H9 (cell line): ENCODE measurements at regions not wholly inside any gene's neighbourhood (a gene's known extent, or its start where the extent isn't known, plus 50 kb on each side); places are given as distances from the start of the nearest gene placed in this dataset.

Experiments used
- DNase-seq: peaks from one replicate; pipeline ENCODE4 v3.0.0-alpha.2; 2017
- H2AFZ ChIP-seq: one replicate; pipeline ENCODE4 v1.6.1; 2013; ENCODE audit warnings: mild to moderate bottlenecking, low read length, control low read depth, moderate library complexity
- H2AK5ac ChIP-seq: 2 replicates; pipeline ENCODE4 v1.6.1; 2013; ENCODE audit warnings: low read length, control low read depth, mixed read lengths; ENCODE audit not compliant: insufficient read length
- H2BK120ac ChIP-seq: one replicate; pipeline ENCODE4 v1.6.1; 2013; ENCODE audit warnings: low read depth, mild to moderate bottlenecking, low read length, control low read depth, inconsistent platforms; ENCODE audit not compliant: poor library complexity, severe bottlenecking
- H2BK12ac ChIP-seq: 2 replicates; pipeline ENCODE4 v1.6.1; 2013; ENCODE audit warnings: low read length, control low read depth, mixed read lengths, low read depth; ENCODE audit not compliant: insufficient read length
- H2BK15ac ChIP-seq: 2 replicates; pipeline ENCODE4 v1.6.1; 2013; ENCODE audit warnings: low read depth, low read length, control low read depth
- H2BK20ac ChIP-seq: one replicate; pipeline ENCODE4 v1.6.1; 2013; ENCODE audit warnings: low read depth, mild to moderate bottlenecking, low read length, control low read depth, inconsistent platforms; ENCODE audit not compliant: poor library complexity, severe bottlenecking
- H2BK5ac ChIP-seq: 2 replicates; pipeline ENCODE4 v1.6.1; 2013; ENCODE audit warnings: low read length, control low read depth, mixed read lengths; ENCODE audit not compliant: insufficient read length
- H3K14ac ChIP-seq: 2 replicates; pipeline ENCODE4 v1.6.1; 2013; ENCODE audit warnings: low read length, control low read depth; ENCODE audit not compliant: insufficient read depth
- H3K18ac ChIP-seq: 2 replicates; pipeline ENCODE4 v1.6.1; 2013; ENCODE audit warnings: low read depth, mild to moderate bottlenecking, mixed read lengths, low read length, control low read depth; ENCODE audit not compliant: insufficient read length
- H3K23ac ChIP-seq: 2 replicates; pipeline ENCODE4 v1.6.1; 2013; ENCODE audit warnings: low read length, control low read depth, mixed read lengths, low read depth; ENCODE audit not compliant: insufficient read length
- H3K23me2 ChIP-seq: 2 replicates; pipeline ENCODE4 v1.6.1; 2013; ENCODE audit warnings: low read depth, mild to moderate bottlenecking, mixed read lengths, low read length, control low read depth; ENCODE audit not compliant: insufficient read length, poor library complexity, severe bottlenecking
- H3K27ac ChIP-seq: 2 replicates; pipeline ENCODE4 v1.5.1; 2013; ENCODE audit warnings: low read length, control low read depth, mixed read lengths, low read depth; ENCODE audit not compliant: insufficient read length
- H3K27me3 ChIP-seq: 2 replicates; pipeline ENCODE4 v1.6.1; 2013; ENCODE audit warnings: low read length, control low read depth, inconsistent platforms; ENCODE audit not compliant: insufficient read depth
- H3K4ac ChIP-seq: 2 replicates; pipeline ENCODE4 v1.6.1; 2013; ENCODE audit warnings: low read depth, mild to moderate bottlenecking, control low read depth, inconsistent platforms, low read length, moderate library complexity
- H3K4me1 ChIP-seq: 2 replicates; pipeline ENCODE4 v1.6.1; 2013; ENCODE audit warnings: low read length, control low read depth, inconsistent platforms; ENCODE audit not compliant: insufficient read depth
- H3K4me2 ChIP-seq: 2 replicates; pipeline ENCODE4 v1.6.1; 2013; ENCODE audit warnings: low read length, control low read depth, mixed read lengths; ENCODE audit not compliant: insufficient read length, insufficient read depth
- H3K56ac ChIP-seq: 2 replicates; pipeline ENCODE4 v1.6.1; 2013; ENCODE audit warnings: low read depth, mild to moderate bottlenecking, mixed read lengths, low read length, control low read depth; ENCODE audit not compliant: insufficient read length
- H3K79me1 ChIP-seq: 2 replicates; pipeline ENCODE4 v1.6.1; 2013; ENCODE audit warnings: low read depth, mild to moderate bottlenecking, moderate library complexity, low read length, control low read depth, inconsistent platforms; ENCODE audit not compliant: insufficient read depth, poor library complexity, severe bottlenecking
- H3K79me2 ChIP-seq: 2 replicates; pipeline ENCODE4 v1.6.1; 2013; ENCODE audit warnings: low read length, control low read depth, inconsistent platforms; ENCODE audit not compliant: insufficient read depth
- H3K9ac ChIP-seq: 2 replicates; pipeline ENCODE4 v1.6.1; 2013; ENCODE audit warnings: low read length, control low read depth, mixed read lengths; ENCODE audit not compliant: insufficient read length; ENCODE audit errors: extremely low read depth
- H3K9me3 ChIP-seq: one replicate; pipeline ENCODE4 v1.6.1; 2013; ENCODE audit warnings: low read depth, low read length, inconsistent platforms; ENCODE audit not compliant: control insufficient read depth
- H3T11ph ChIP-seq: one replicate; pipeline ENCODE4 v1.6.1; 2013; ENCODE audit warnings: mild to moderate bottlenecking, low read length, control low read depth, inconsistent platforms
- H4K20me1 ChIP-seq: one replicate; pipeline ENCODE4 v1.6.1; 2013; ENCODE audit not compliant: control insufficient read depth, insufficient read length, insufficient read depth
- H4K5ac ChIP-seq: 2 replicates; pipeline ENCODE4 v1.6.1; 2013; ENCODE audit warnings: low read depth, mild to moderate bottlenecking, mixed read lengths, low read length, control low read depth; ENCODE audit not compliant: insufficient read length
- H4K8ac ChIP-seq: replicated peaks from 2 replicates; pipeline ENCODE4 v1.6.1; 2013; ENCODE audit warnings: low read length, control low read depth, mixed read lengths, low read depth; ENCODE audit not compliant: insufficient read length
- H4K91ac ChIP-seq: 2 replicates; pipeline ENCODE4 v1.6.1; 2013; ENCODE audit warnings: low read depth, mild to moderate bottlenecking, moderate library complexity, mixed read lengths, low read length, control low read depth; ENCODE audit not compliant: insufficient read length
- H3K27ac Mint-ChIP-seq, 3 experiments: 2 replicates in 2 of 3; 3 replicates in 1 of 3; pipeline ENCODE4 v1.8.0; 2020 to 2021; ENCODE audit warnings: mixed read lengths in 3 of 3, mild to moderate bottlenecking in 1 of 3, moderate library complexity in 1 of 3
- H3K27me3 Mint-ChIP-seq: 2 replicates; pipeline ENCODE4 v1.8.0; 2021; ENCODE audit warnings: low read depth, mild to moderate bottlenecking, moderate library complexity, mixed read lengths
- H3K36me3 Mint-ChIP-seq, 3 experiments: 2 replicates in 2 of 3; 3 replicates in 1 of 3; pipeline ENCODE4 v1.8.0; 2020 to 2021; ENCODE audit warnings: low read depth in 3 of 3, mixed read lengths in 3 of 3; ENCODE audit not compliant: insufficient read depth in 1 of 3
- H3K4me1 Mint-ChIP-seq, 2 experiments: 2 replicates each; pipeline ENCODE4 v1.8.0; 2020; ENCODE audit warnings: mixed read lengths in 2 of 2
- H3K4me3 Mint-ChIP-seq, 2 experiments: 2 replicates in 1 of 2; 3 replicates in 1 of 2; pipeline ENCODE4 v1.8.0; 2020 to 2021; ENCODE audit warnings: mild to moderate bottlenecking in 2 of 2, mixed read lengths in 2 of 2, moderate library complexity in 1 of 2
- H3K9me3 Mint-ChIP-seq, 2 experiments: 2 replicates in 1 of 2; 3 replicates in 1 of 2; pipeline ENCODE4 v1.8.0; 2020; ENCODE audit warnings: mild to moderate bottlenecking in 2 of 2, mixed read lengths in 2 of 2, moderate library complexity in 1 of 2
- WGBS: extraction: QIAGEN DNeasy Blood & Tissue Kit; methylation state at CpG from one replicate; pipeline ENCODE4 v1.1.7; 2013; ENCODE audit warnings: missing lambda C conversion rate, low lambda C conversion rate, mixed read lengths; ENCODE audit not compliant: insufficient read length; ENCODE audit errors: extremely low coverage; 5-methylcytosine and 5-hydroxymethylcytosine counted together
- TF ChIP-seq, protein P1 (sequence below): fragments of 200-600 bp; sonication (generic); conservative IDR thresholded peaks from 3 replicates; pipeline ENCODE4 v1.8.0; 2021; ENCODE audit warnings: antibody characterized with exemption, mild to moderate bottlenecking

DNA sequence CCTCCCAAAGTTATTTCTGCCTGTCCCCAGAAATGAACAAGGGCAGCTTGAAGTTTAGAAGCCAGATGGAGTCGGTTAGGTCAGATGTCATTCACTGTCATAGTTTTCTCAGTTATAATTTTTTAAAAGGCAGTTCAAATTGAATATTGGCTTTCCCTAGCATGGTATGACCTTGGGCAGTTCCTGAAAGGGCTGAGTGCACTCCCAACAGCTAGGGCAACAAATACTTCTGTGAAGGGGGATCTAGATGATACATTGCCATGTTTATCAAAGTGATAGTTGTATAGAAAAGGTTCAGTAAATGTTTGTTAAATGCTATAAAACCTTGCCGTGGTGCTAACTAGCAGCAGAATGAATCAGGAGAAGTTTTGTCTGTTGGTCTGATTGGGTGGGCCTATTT lies 938.1 kb upstream of the GRIA3 start:
- TF ChIP-seq, protein P1, sequence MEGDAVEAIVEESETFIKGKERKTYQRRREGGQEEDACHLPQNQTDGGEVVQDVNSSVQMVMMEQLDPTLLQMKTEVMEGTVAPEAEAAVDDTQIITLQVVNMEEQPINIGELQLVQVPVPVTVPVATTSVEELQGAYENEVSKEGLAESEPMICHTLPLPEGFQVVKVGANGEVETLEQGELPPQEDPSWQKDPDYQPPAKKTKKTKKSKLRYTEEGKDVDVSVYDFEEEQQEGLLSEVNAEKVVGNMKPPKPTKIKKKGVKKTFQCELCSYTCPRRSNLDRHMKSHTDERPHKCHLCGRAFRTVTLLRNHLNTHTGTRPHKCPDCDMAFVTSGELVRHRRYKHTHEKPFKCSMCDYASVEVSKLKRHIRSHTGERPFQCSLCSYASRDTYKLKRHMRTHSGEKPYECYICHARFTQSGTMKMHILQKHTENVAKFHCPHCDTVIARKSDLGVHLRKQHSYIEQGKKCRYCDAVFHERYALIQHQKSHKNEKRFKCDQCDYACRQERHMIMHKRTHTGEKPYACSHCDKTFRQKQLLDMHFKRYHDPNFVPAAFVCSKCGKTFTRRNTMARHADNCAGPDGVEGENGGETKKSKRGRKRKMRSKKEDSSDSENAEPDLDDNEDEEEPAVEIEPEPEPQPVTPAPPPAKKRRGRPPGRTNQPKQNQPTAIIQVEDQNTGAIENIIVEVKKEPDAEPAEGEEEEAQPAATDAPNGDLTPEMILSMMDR, result no peak
- DNase-seq, result no peak
- Histone ChIP-seq H3T11ph (no peak overlapping the region), H2AK5ac (no peak overlapping the region), H3K9ac (no peak overlapping the region), H4K8ac (no peak overlapping the region), H3K9me3 (no peaks in the 10 kb centered on the region), H3K23me2 (no peaks in the 10 kb centered on the region), H3K4ac (no peak overlapping the region), H3K56ac (no peak overlapping the region), H2BK12ac (no peak overlapping the region), H4K91ac (no peak overlapping the region), H3K4me2 (no peak overlapping the region), H4K20me1 (no peaks in the 10 kb centered on the region), H2BK20ac (no peak overlapping the region), H3K27ac (no peak overlapping the region), H3K18ac (no peak overlapping the region), H3K27me3 (no peaks in the 10 kb centered on the region), H4K5ac (no peak overlapping the region), H3K79me2 (no peaks in the 10 kb centered on the region), H3K4me1 (no peaks in the 10 kb centered on the region), H2AFZ (no peak overlapping the region), H2BK120ac (no peak overlapping the region), H2BK5ac (no peak overlapping the region), H2BK15ac (no peak overlapping the region), H3K14ac (no peak overlapping the region), H3K23ac (no peak overlapping the region), H3K79me1 (no peaks in the 10 kb centered on the region)
- H3K27me3 Mint-ChIP-seq, result no peaks in the 10 kb centered on the region; the same call in 1 of the 2 replicates
- WGBS, result no CpG with 5 or more reads among the region's 2 CpGs
- H3K36me3 Mint-ChIP-seq, result peaks cover 8 to 30% (median 20%) of the 10 kb centered on the region in 3 experiments; a peak in 6 of 7 replicates
- H3K4me3 Mint-ChIP-seq, result no peak overlapping the region
- H3K27ac Mint-ChIP-seq, result peak overlapping the region in 1 of 3 experiments; percentile 44; a peak in 2 of 7 replicates
- no peaks in the 10 kb centered on the region for H3K9me3 Mint-ChIP-seq
- H3K4me1 Mint-ChIP-seq, result peaks cover 42 to 44% of the 10 kb centered on the region in 2 experiments
